GM18861 (cell line): ENCODE measurements at regions not wholly inside any gene's neighbourhood (a gene's known extent, or its start where the extent isn't known, plus 50 kb on each side); places are given as distances from the start of the nearest gene placed in this dataset.
"Not testable (repeated sequence)": the region's sequence is repeated elsewhere in the genome, so short reads cannot be mapped to it uniquely, and the experiment has no call there.

Experiments used
- ATAC-seq: cut with Tn5 transposase; IDR thresholded peaks from one replicate; pipeline ENCODE4 v1.9.1; 2021; ENCODE audit not compliant: unreplicated experiment

- no peak for ATAC-seq
These were observed 348.9 kb upstream of the NCAM1 start for GRCh38 chr11:112612250-112612849.

- ATAC-seq: no peak
These were observed 347.9 kb upstream of the NCAM1 start for GRCh38 chr11:112613051-112613972.

- ATAC-seq: no peak
These were observed 346.6 kb upstream of the NCAM1 start for GRCh38 chr11:112614605-112615004.

GRCh38 chr11:112615238-112615637 lies 346.0 kb upstream of the NCAM1 start:
- ATAC-seq: no peak

- ATAC-seq: no peak
These were observed 345.3 kb upstream of the NCAM1 start for GRCh38 chr11:112615891-112616290.

- ATAC-seq: no peak
These were observed 344.7 kb upstream of the NCAM1 start for GRCh38 chr11:112616327-112617097.

GRCh38 chr11:112617098-112617425 lies 344.2 kb upstream of the NCAM1 start:
- ATAC-seq: no peak

- ATAC-seq: no peak
These were observed 343.0 kb upstream of the NCAM1 start for GRCh38 chr11:112617977-112618826.

- no peak for ATAC-seq
These were observed 342.1 kb upstream of the NCAM1 start for GRCh38 chr11:112619106-112619505.

GRCh38 chr11:112620621-112621394 lies 340.4 kb upstream of the NCAM1 start:
- ATAC-seq: no peak

- no peak for ATAC-seq
These were observed 338.2 kb upstream of the NCAM1 start for GRCh38 chr11:112623057-112623456.

- ATAC-seq: no peak
These were observed 336.8 kb upstream of the NCAM1 start for GRCh38 chr11:112624431-112624830.

- not testable (repeated sequence) for ATAC-seq
These were observed 336.2 kb upstream of the NCAM1 start for GRCh38 chr11:112624971-112625370.

GRCh38 chr11:112625814-112626213 lies 335.4 kb upstream of the NCAM1 start:
- no peak for ATAC-seq

- ATAC-seq: no peak
These were observed 334.5 kb upstream of the NCAM1 start for GRCh38 chr11:112626731-112627130.

- ATAC-seq: peak; percentile 64
These were observed 333.6 kb upstream of the NCAM1 start for GRCh38 chr11:112627588-112628045.

- no peak for ATAC-seq
These were observed 332.5 kb upstream of the NCAM1 start for GRCh38 chr11:112628676-112629075.

- ATAC-seq: no peak
These were observed 330.7 kb upstream of the NCAM1 start for GRCh38 chr11:112630496-112630895.

GRCh38 chr11:112631333-112631732 lies 329.9 kb upstream of the NCAM1 start:
- ATAC-seq: no peak
